HG03045 (cell line): ENCODE measurements at regions not wholly inside any gene's neighbourhood (a gene's known extent, or its start where the extent isn't known, plus 50 kb on each side); places are given as distances from the start of the nearest gene placed in this dataset.
"Not testable (repeated sequence)": the region's sequence is repeated elsewhere in the genome, so short reads cannot be mapped to it uniquely, and the experiment has no call there.

Experiments used
- ATAC-seq: cut with Tn5 transposase; IDR thresholded peaks from one replicate; pipeline ENCODE4 v1.9.1; 2021; ENCODE audit warnings: mild to moderate bottlenecking, moderate library complexity; ENCODE audit not compliant: unreplicated experiment

- ATAC-seq: no peak
Measured at GRCh38 chr6:120553353-120553752, 780.9 kb downstream of the TBC1D32 start.

GRCh38 chr6:120545353-120545752 is 788.9 kb downstream of the TBC1D32 start:
- no peak for ATAC-seq

- no peak for ATAC-seq
Measured at GRCh38 chr6:120534954-120535353, 799.3 kb downstream of the TBC1D32 start.

- no peak for ATAC-seq
Measured at GRCh38 chr6:120526576-120526975, 807.7 kb downstream of the TBC1D32 start.

- no peak for ATAC-seq
Measured at GRCh38 chr6:120514544-120514943, 819.7 kb downstream of the TBC1D32 start.

GRCh38 chr6:120511712-120512111 is 822.6 kb downstream of the TBC1D32 start:
- ATAC-seq: no peak

- ATAC-seq: no peak
Measured at GRCh38 chr6:120498711-120499110, 835.6 kb downstream of the TBC1D32 start.

- no peak for ATAC-seq
Measured at GRCh38 chr6:120496661-120497060, 837.6 kb downstream of the TBC1D32 start.

- no peak for ATAC-seq
Measured at GRCh38 chr6:120493505-120493904, 840.8 kb downstream of the TBC1D32 start.

GRCh38 chr6:120489941-120490340 is 844.3 kb downstream of the TBC1D32 start:
- ATAC-seq: no peak

- no peak for ATAC-seq
Measured at GRCh38 chr6:120484146-120484545, 850.1 kb downstream of the TBC1D32 start.

- ATAC-seq: no peak
Measured at GRCh38 chr6:120478650-120479049, 855.6 kb downstream of the TBC1D32 start.

- no peak for ATAC-seq
Measured at GRCh38 chr6:120473804-120474203, 860.5 kb downstream of the TBC1D32 start.

- no peak for ATAC-seq
Measured at GRCh38 chr6:120468486-120468885, 865.8 kb downstream of the TBC1D32 start.

- ATAC-seq: no peak
Measured at GRCh38 chr6:120451508-120451907, 882.8 kb downstream of the TBC1D32 start.

- ATAC-seq: no peak
Measured at GRCh38 chr6:120447605-120448004, 886.7 kb downstream of the TBC1D32 start.

- not testable (repeated sequence) for ATAC-seq
Measured at GRCh38 chr6:120432840-120433239, 901.4 kb downstream of the TBC1D32 start.

GRCh38 chr6:120431841-120432240 is 902.4 kb downstream of the TBC1D32 start:
- ATAC-seq: no peak

- ATAC-seq: no peak
Measured at GRCh38 chr6:120411394-120411793, 922.9 kb downstream of the TBC1D32 start.

GRCh38 chr6:120410586-120410985 is 923.7 kb downstream of the TBC1D32 start:
- ATAC-seq: no peak

- no peak for ATAC-seq
Measured at GRCh38 chr6:120407696-120408095, 926.6 kb downstream of the TBC1D32 start.

GRCh38 chr6:120405947-120406346 is 928.3 kb downstream of the TBC1D32 start:
- no peak for ATAC-seq

GRCh38 chr6:120395784-120396183 is 938.5 kb downstream of the TBC1D32 start:
- ATAC-seq: no peak

- no peak for ATAC-seq
Measured at GRCh38 chr6:120395330-120395729, 939.0 kb downstream of the TBC1D32 start.
